HL-60/S4 treated with retinoic acid at 250 ng/mL for 4 days and 3 days (cell line): ENCODE measurements at regions not wholly inside any gene's neighbourhood (a gene's known extent, or its start where the extent isn't known, plus 50 kb on each side); places are given as distances from the start of the nearest gene placed in this dataset.

Experiments
- in situ Hi-C: fragments of 300-500 bp; cut with MboI; formaldehyde crosslinking; loops from 2 replicates; pipeline ENCODE4 v1.7.0; 2022; ENCODE audit warnings: low sequenced_read_pairs

DNA sequence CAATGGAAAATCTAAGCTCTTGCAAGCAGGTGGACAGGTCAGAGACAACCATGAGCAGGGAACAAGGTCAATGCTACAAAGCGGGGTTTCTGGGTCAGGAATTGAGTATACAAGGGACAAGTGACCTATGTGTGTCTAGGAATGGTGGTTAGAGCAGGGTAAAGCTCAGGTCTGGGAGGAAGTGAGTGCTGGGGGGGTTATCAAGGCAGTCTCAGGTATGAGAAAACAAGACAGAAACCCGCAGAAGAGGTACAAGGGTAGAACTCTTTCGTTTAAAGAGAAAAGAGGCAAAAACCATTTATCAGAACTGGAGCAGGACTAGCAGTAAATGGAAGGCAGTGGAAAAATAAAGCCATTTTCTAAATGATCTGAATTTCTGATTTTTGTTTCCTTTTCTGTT lies 298.4 kb downstream of the ALDH8A1 start:
- in situ Hi-C loops, result loop anchor here (10.0 kb wide), 1 partner anchor 163 kb away; no protein-coding TSS in a partner anchor

GRCh38 chr6:134647861-134648260 lies 302.0 kb downstream of the ALDH8A1 start:
- in situ Hi-C loops, result no loop called here

DNA sequence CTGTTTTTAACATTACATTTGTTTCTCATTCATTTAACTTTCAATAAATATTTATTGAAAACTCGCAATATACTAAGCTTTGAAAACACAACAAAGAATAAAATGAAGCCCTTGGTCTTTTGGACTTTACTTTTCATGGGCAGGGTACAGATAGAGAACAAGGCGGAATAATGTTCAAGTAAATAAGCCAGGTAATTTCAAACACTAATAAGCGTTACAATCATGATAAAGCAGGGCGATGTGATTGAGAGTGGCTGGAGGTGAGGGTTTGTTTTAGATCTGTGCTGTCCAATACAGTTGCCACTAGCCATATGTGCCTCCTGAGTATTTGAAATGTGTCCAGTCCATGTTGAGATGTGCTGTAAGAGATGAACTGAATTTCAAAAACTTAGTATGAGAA lies 307.1 kb downstream of the ALDH8A1 start:
- in situ Hi-C loops, result no loop called here

DNA sequence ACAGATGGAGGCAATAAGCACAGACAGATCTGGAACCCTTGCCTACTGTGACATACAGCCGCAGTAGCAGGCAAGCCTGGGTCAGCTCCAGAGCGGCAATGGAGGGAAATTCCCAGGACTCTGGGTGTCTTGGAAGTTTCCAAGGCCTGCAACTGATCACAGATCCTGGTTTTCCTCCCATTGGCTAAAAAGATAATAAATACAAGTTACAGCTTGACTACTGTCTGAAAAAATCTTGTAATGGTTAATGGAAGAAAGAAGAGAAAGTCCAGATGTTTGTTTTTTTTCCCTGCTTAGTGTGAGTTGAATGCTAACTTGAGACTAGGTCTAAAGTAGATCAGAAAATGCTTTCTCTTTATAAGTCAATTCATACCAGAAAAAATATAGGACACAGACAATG lies 307.6 kb downstream of the ALDH8A1 start:
- in situ Hi-C loops, result no loop called here

DNA sequence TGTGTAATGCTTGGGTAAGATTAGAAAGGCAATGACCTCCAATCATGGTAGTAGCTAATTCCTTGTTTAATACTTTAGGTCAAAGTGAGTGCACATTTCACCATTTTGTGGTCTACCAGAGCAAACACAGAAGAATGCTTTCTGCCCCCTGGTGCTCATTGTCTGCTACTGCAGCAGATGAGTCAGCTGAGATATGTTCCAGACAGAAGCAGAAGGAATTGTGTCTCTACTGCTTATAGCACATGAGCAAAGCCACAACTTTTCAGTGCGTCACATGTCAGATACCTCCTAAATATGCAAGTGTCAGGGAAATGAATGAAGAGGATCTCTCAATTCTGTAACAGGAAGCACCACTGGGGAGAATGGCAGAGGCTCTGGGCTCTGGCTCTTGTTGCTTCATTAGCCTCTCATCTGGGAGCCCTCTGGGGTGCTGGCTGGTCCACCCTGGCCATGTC lies 308.9 kb downstream of the ALDH8A1 start:
- in situ Hi-C loops, result no loop called here

DNA sequence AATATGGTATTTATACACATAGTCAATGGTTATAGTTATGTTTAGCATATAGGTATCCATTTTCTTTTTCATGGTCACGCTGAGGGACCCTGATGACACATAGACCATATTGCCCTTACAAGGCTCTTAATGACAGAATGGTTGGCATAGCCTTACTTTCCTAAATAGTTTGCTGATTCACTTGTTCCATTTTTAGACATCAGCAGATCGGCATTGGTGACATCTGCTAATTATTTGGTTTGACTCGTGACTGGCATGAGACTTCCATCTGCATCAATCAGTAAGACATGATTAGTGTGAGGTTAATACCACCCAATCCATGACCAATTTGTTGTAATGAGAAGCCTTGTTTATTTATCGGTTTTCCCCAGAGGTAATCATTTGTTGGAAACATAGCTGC lies 309.7 kb downstream of the ALDH8A1 start:
- in situ Hi-C loops, result no loop called here

GRCh38 chr6:134637847-134638437 lies 312.0 kb downstream of the ALDH8A1 start:
- in situ Hi-C loops, result loop anchor here (10.0 kb wide), 1 partner anchor 453 kb away; no protein-coding TSS in a partner anchor

DNA sequence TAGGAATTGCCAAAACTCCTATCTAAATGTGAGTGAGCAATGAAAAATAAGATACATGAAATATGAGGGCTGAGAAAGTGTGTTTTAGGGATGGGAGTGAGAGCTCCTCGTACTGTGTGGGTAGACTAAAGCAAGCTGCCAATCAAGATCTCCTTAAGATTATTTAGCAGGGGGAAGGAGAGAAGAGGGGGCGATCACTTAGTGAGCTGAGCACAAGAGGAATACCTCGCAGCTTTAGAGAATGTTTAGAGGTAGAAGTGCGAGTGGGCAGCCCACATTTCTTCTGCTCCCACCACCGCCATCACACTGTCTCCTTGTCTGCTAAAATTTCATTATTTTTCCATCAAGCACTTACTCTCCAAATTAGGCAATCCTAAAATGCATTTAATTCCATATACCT lies 312.6 kb downstream of the ALDH8A1 start:
- in situ Hi-C loops, result loop anchor here (10.0 kb wide), 1 partner anchor 452 kb away; no protein-coding TSS in a partner anchor

DNA sequence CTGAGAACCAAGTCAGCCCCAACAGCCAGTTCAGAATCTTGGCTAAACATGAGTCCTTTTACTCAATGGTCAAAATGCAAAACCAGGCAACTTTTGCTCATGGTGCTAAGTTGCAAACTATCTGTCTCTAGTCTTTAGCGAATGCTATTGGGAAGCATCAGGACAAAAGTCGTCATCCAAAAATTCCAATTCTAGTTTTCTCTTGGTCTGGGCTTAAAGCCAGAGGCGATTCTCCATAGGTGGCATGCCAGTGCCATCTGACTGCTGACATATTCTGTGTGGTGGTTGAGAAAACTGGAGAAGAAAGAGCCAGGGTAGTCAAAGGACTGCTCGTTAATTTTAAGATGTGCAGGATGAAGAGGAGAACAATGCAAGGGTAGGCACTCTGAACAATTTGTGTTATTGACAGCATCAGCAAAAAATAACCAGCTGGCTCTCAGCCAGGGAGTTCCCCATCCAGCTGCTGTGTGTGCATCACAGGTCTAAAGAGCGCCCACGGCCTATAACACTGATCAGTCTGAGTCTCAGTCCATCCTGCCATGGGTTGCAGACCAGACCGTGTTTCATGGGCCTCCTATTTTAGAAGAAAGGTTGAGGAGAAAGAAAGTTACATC lies 313.6 kb downstream of the ALDH8A1 start:
- in situ Hi-C loops, result loop anchor here (10.0 kb wide), 1 partner anchor 451 kb away; no protein-coding TSS in a partner anchor

DNA sequence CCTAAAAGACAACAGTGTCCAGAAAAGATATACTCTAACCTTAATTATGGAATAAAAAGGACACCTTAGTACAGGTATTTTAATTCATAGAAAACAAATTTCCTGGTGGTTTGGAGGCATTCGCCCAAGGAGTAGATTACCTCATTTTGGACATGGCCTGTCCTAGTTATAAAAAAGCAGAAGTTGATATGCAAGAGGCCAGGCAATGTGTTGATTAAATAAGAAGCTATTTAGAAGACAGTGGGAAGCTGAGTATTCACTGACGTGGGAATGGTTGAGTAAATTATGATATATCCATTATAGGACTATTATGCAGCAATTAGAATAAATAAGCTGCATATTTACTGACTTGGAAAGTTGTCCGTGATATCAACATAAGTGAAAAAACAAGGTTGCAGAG lies 314.9 kb downstream of the ALDH8A1 start:
- in situ Hi-C loops, result loop anchor here (10.0 kb wide), 1 partner anchor 450 kb away; no protein-coding TSS in a partner anchor

DNA sequence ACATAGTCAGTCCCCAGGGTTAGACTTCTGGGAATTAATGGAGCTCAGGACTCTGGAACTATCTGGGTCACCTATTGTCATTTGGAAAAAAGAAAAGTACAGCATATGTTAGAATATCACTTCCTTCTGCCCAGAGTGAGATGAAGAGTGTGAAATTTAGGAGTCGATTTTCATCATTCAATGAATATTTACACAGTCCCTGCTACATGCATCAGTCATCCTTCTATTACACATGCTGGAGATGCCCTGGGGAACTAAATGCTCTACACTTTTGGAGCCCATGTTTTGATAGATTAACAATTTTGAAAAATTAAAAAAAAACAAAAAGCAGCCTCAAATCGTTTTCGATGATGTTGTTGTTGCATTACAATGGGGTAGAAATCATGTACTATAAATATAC lies 315.4 kb downstream of the ALDH8A1 start:
- in situ Hi-C loops, result loop anchor here (10.0 kb wide), 1 partner anchor 450 kb away; no protein-coding TSS in a partner anchor

GRCh38 chr6:134632982-134633940 lies 315.3 kb upstream of the SGK1 start:
- in situ Hi-C loops, result loop anchor here (10.0 kb wide), 1 partner anchor 448 kb away; no protein-coding TSS in a partner anchor

DNA sequence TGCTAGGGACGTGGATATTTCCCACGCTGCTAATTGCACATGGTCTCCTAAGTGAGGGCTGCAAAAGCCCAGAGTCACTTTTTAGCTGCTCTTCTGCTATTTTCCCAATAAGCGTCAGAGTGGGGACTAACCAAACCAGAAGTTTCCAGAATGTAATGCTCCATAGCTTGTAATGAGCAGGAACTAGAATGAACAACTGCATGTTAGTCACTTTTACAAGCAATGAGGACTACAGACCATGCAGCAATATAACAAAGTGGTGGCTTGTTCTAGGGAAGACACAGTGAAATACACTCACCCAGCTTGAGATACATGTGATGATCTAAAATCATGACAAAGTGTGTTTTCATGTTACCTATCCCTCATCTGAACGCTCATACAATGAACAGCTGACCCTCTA lies 314.1 kb upstream of the SGK1 start:
- in situ Hi-C loops, result loop anchor here (10.0 kb wide), 1 partner anchor 447 kb away; no protein-coding TSS in a partner anchor

DNA sequence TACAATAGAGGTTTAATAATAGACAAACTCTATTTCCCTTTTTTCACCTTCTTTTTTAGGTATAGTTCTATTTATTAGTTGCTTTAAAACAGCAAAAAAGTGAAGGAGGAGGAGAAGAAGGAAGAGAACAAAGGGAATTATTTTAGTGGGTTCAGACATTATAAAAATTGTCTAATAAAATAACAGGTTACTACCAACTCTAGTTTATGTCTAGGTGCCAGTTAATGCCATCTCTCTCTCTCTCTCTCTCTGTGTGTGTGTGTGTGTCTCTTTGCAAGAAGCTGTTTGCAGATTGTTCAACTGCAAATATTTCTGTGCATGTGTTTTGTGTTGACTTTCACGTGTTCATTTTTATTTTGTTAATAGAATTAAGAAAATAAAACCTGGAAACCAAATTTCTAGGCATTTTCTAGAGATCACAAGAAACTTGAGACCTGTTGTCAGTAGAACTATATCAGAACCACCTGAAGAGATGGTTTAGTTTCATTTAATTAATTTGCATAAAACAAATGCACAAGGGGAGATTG lies 313.5 kb upstream of the SGK1 start:
- in situ Hi-C loops, result loop anchor here (10.0 kb wide), 1 partner anchor 447 kb away; no protein-coding TSS in a partner anchor

DNA sequence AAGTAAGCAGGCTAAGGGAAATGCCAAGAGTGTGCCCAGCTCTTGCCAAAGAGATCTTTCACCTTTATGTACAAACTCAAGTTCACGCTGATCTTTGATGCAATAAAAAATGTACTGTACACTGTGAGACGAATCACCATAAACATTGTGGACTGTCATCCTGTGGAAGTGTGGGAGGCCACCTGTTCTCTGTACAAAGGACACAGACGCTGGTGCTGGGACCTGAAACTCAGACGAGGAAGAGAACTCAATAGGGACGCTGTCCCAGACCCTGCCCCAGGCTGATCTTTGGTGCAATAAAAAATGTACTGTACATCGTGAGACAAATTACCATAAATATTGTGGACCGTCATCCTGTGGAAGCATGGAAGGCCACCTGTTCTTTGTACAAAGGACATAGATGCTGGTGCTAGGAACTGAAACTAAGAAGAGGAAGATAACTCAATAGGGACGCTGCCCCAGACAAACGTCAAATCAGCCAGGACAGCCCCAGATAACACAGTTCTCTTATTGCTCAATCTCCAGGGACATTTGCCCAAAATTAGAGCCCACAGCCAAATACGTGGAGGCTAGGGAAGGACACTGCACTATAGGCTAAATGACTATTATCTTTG lies 312.7 kb upstream of the SGK1 start:
- in situ Hi-C loops, result loop anchor here (10.0 kb wide), 1 partner anchor 446 kb away; no protein-coding TSS in a partner anchor

DNA sequence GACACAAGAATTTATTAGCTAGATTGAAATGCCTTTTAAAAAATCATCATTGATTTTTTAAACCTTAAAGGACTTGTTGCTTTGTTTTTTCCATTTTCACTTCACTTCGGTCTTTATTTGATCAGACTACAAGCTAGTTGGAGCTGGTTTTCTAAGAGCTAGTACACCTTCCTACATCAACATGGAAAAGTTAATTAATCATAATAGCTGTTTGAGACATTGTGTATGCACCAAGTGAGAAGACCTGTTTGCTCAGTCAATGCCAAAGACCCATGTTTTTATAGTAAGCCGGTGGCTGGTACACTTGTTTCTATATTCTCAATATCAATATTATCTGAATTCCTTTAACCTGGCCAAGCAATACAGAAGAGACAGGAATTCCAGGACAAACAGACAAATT lies 310.2 kb upstream of the SGK1 start:
- in situ Hi-C loops, result no loop called here

GRCh38 chr6:134627707-134628106 lies 309.8 kb upstream of the SGK1 start:
- in situ Hi-C loops, result no loop called here

- in situ Hi-C loops, result no loop called here
Measured at GRCh38 chr6:134626589-134626988, 308.7 kb upstream of the SGK1 start.

GRCh38 chr6:134626086-134626485 lies 308.2 kb upstream of the SGK1 start:
- in situ Hi-C loops, result no loop called here

- in situ Hi-C loops, result no loop called here
Measured at GRCh38 chr6:134624781-134625180, 306.9 kb upstream of the SGK1 start.
